ENCODE measurements at regions not wholly inside any gene's neighbourhood (a gene's known extent, or its start where the extent isn't known, plus 50 kb on each side); places are given as distances from the start of the nearest gene placed in this dataset.

DNA sequence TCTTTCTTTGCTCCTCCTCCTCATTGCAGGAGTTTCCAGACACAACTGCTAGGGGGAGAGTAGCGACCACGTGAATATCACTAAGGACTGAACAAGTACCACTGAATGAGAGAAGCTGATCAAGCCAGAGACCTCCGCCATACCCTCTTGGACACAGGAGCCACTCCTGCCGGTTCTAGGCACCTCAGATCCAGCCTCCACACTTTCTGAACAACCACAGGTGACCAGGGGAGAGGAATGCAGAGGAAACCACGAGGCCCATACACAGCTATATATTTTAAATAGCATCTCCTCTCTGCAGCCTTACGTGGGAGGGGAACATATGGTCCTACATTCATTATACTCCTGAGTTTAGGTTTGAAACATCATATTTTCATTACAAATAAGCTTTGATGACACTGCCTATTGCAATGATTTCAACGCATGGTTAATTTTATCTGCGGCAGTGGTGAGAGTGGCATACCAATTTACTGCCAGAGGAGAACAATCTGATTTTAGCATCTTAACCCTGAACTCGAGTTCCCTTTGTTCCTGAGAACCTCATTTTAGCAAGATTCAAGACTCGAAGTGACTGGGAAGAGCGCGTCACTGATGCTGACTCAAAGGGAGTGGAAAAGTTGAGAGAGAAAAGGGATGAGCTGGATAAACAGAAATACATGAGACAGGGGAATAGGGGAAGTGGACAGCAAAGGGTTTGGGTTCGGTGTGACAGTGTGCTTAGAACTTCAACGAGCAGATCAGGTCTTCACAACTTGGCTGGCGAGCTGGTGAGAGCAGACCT, 231.7 kb upstream of the PPARGC1A start:
- H3K27ac ChIP-seq (ENCODE audit: low read depth, low read length, poor library complexity, severe bottlenecking): no peak overlapping the region
- no peaks in the 10 kb centered on the region for H3K36me3 ChIP-seq (ENCODE audit: insufficient read depth, low read length)
- H3F3A ChIP-seq (ENCODE audit: insufficient read depth, low read length): no peaks in the 10 kb centered on the region
- H3K4me1 ChIP-seq (ENCODE audit: insufficient read depth, low read length, severe bottlenecking): no peaks in the 10 kb centered on the region
- no peak overlapping the region for H3K9ac ChIP-seq (ENCODE audit: low read length)
- no peak overlapping the region for H3K4me2 ChIP-seq (ENCODE audit: low read length)
- no peak overlapping the region for H3K4me3 ChIP-seq (ENCODE audit: low read depth, low read length, poor library complexity, severe bottlenecking)
- no peaks in the 10 kb centered on the region for H3K27me3 ChIP-seq (ENCODE audit: insufficient read depth, low read length)
- TF ChIP-seq CTCF (IDR thresholded peaks at IDR 0.05; ENCODE audit: low read length) (no peak), EZH2 (IDR thresholded peaks at IDR 0.05; ENCODE audit: borderline replicate concordance, low read length) (no peak)
- H3K9me3 ChIP-seq (ENCODE audit: low read length): no peaks in the 10 kb centered on the region
- H3K79me2 ChIP-seq (ENCODE audit: insufficient read depth, low read length): no peaks in the 10 kb centered on the region
- H4K20me1 ChIP-seq (ENCODE audit: insufficient read depth, low read length): no peaks in the 10 kb centered on the region
- no peaks in the 10 kb centered on the region for H3K9me2 ChIP-seq (ENCODE audit: low read depth, low read length)
- no peak overlapping the region for H2AFZ ChIP-seq (ENCODE audit: low read length)

DNA sequence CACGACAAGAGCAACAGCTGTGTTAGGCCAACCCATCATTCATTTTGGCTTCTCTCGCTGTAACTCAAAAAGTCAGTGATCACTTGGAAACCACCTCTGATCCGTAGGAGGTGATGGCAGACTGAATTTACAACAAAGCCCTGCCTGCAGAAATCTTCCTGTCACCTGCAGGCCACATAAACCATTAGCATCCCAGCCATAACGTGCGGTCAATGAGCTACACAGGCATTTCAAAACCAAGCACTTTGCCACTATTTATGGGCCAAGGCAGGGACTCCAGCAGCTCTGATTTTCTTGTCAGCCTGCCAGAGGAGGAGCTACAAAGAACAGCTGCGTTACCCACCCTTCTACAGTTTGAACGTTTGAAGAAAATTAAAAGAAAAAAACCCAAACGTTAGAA, 228.1 kb upstream of the PPARGC1A start:
- Histone ChIP-seq H3K4me2 (ENCODE audit: low read length) (no peak overlapping the region), H3K79me2 (ENCODE audit: insufficient read depth, low read length) (no peaks in the 10 kb centered on the region), H3K36me3 (ENCODE audit: insufficient read depth, low read length) (no peaks in the 10 kb centered on the region), H3K9ac (ENCODE audit: low read length) (no peak overlapping the region), H3K9me2 (ENCODE audit: low read depth, low read length) (no peaks in the 10 kb centered on the region), H3K9me3 (ENCODE audit: low read length) (no peaks in the 10 kb centered on the region), H2AFZ (ENCODE audit: low read length) (no peak overlapping the region), H3F3A (ENCODE audit: insufficient read depth, low read length) (no peaks in the 10 kb centered on the region), H3K27ac (ENCODE audit: low read depth, low read length, poor library complexity, severe bottlenecking) (no peak overlapping the region), H3K4me3 (ENCODE audit: low read depth, low read length, poor library complexity, severe bottlenecking) (no peak overlapping the region), H3K27me3 (ENCODE audit: insufficient read depth, low read length) (no peaks in the 10 kb centered on the region), H3K4me1 (ENCODE audit: insufficient read depth, low read length, severe bottlenecking) (no peaks in the 10 kb centered on the region), H4K20me1 (ENCODE audit: insufficient read depth, low read length) (no peaks in the 10 kb centered on the region)
- no peak for TF ChIP-seq EZH2 (IDR thresholded peaks at IDR 0.05; ENCODE audit: borderline replicate concordance, low read length)
- TF ChIP-seq CTCF (IDR thresholded peaks at IDR 0.05; ENCODE audit: low read length): no peak

GRCh38 chr4:24116107-24116506, 226.3 kb upstream of the PPARGC1A start:
- no peaks in the 10 kb centered on the region for H3K9me3 ChIP-seq (ENCODE audit: low read length)
- H3K4me3 ChIP-seq (ENCODE audit: low read depth, low read length, poor library complexity, severe bottlenecking): no peak overlapping the region
- H3K4me1 ChIP-seq (ENCODE audit: insufficient read depth, low read length, severe bottlenecking): no peaks in the 10 kb centered on the region
- no peaks in the 10 kb centered on the region for H3K9me2 ChIP-seq (ENCODE audit: low read depth, low read length)
- no peaks in the 10 kb centered on the region for H3F3A ChIP-seq (ENCODE audit: insufficient read depth, low read length)
- H4K20me1 ChIP-seq (ENCODE audit: insufficient read depth, low read length): no peaks in the 10 kb centered on the region
- H3K27me3 ChIP-seq (ENCODE audit: insufficient read depth, low read length): no peaks in the 10 kb centered on the region
- H3K36me3 ChIP-seq (ENCODE audit: insufficient read depth, low read length): no peaks in the 10 kb centered on the region
- no peak overlapping the region for H3K4me2 ChIP-seq (ENCODE audit: low read length)
- TF ChIP-seq CTCF (IDR thresholded peaks at IDR 0.05; ENCODE audit: low read length): no peak
- no peak for TF ChIP-seq EZH2 (IDR thresholded peaks at IDR 0.05; ENCODE audit: borderline replicate concordance, low read length)
- H3K79me2 ChIP-seq (ENCODE audit: insufficient read depth, low read length): no peaks in the 10 kb centered on the region
- no peak overlapping the region for H3K27ac ChIP-seq (ENCODE audit: low read depth, low read length, poor library complexity, severe bottlenecking)
- H3K9ac ChIP-seq (ENCODE audit: low read length): no peak overlapping the region
- H2AFZ ChIP-seq (ENCODE audit: low read length): no peak overlapping the region

Measured in OCI-LY1 (cell line).